Fibroblast of pulmonary artery (primary cell): ENCODE measurements at regions not wholly inside any gene's neighbourhood (a gene's known extent, or its start where the extent isn't known, plus 50 kb on each side); places are given as distances from the start of the nearest gene placed in this dataset.
"Not testable (repeated sequence)": the region's sequence is repeated elsewhere in the genome, so short reads cannot be mapped to it uniquely, and the experiment has no call there.

Experiments
- DNase-seq: peaks from one replicate; pipeline ENCODE4 v3.0.0-alpha.2; 2010; ENCODE audit warnings: low read depth
- H3K4me3 ChIP-seq: replicated peaks from 2 replicates; pipeline ENCODE4 v1.5.1; 2011; ENCODE audit warnings: low read depth, mild to moderate bottlenecking, control low read depth, low read length, moderate library complexity
- TF ChIP-seq, protein P1 (sequence below): IDR thresholded peaks from 2 replicates; pipeline ENCODE4 v1.5.1; 2011; ENCODE audit warnings: mild to moderate bottlenecking, control low read depth, low read length, inconsistent platforms; ENCODE audit errors: missing control alignments

DNA sequence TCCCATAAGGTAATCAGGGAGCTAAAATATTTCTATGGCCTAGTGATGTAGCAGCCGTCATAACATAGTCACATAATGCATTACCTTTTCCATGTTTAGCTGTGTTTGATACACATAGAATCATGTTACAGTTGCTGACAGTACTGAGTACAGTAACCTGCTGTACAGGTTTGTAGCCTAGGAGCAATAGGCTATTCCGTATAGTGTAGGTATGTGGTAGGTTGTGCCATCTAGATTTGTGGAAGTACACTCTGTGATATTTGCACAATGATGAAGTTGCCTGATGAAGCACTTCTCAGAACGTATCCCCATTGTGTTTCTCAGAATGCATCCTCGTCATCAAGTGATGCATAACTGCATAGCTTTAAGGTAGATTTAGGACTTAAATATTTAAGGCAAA lies 495.6 kb upstream of the ZFP42 start:
- TF ChIP-seq, protein P1, sequence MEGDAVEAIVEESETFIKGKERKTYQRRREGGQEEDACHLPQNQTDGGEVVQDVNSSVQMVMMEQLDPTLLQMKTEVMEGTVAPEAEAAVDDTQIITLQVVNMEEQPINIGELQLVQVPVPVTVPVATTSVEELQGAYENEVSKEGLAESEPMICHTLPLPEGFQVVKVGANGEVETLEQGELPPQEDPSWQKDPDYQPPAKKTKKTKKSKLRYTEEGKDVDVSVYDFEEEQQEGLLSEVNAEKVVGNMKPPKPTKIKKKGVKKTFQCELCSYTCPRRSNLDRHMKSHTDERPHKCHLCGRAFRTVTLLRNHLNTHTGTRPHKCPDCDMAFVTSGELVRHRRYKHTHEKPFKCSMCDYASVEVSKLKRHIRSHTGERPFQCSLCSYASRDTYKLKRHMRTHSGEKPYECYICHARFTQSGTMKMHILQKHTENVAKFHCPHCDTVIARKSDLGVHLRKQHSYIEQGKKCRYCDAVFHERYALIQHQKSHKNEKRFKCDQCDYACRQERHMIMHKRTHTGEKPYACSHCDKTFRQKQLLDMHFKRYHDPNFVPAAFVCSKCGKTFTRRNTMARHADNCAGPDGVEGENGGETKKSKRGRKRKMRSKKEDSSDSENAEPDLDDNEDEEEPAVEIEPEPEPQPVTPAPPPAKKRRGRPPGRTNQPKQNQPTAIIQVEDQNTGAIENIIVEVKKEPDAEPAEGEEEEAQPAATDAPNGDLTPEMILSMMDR = no peak
- H3K4me3 ChIP-seq = no peak overlapping the region
- DNase-seq = no peak

DNA sequence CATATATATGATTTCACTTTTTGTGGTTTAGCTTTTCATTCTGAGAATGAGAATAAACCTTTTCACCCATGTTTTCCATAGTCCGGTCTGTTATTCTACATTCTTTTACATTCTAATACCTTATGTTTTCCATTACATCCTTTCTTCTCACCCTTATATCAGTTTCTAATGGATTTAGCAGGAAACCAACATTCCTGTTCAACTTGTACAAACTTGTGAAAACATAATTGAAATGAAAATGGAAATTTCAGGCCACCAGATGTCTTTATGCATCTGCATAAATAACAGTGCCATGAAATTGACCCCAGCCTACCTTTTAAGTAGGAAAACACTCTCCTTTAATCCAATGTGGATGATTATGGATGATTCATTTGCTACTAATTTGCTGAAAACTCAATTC lies 494.8 kb upstream of the ZFP42 start:
- no peak for DNase-seq
- TF ChIP-seq, protein P1 = no peak
- no peak overlapping the region for H3K4me3 ChIP-seq

DNA sequence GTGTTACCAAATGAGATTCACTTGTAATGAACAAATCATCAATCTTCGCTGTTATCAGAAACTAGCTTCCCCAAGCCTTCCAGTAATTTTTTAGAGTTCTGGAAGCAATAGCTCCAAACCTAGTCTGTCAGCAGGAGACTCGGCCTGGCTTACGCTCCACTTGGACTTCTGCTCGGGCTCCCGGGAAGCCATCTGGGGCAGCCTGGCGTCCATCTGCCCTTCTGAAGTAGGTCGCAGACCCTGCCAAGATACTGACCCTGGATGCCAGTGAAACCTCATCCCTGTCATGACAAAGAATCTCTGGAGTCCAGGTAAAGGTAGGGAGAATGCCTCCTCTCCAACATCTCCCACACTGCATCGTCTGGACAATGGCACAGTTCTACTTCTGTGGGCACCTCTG lies 493.8 kb upstream of the ZFP42 start:
- no peak for DNase-seq
- H3K4me3 ChIP-seq = no peak overlapping the region

DNA sequence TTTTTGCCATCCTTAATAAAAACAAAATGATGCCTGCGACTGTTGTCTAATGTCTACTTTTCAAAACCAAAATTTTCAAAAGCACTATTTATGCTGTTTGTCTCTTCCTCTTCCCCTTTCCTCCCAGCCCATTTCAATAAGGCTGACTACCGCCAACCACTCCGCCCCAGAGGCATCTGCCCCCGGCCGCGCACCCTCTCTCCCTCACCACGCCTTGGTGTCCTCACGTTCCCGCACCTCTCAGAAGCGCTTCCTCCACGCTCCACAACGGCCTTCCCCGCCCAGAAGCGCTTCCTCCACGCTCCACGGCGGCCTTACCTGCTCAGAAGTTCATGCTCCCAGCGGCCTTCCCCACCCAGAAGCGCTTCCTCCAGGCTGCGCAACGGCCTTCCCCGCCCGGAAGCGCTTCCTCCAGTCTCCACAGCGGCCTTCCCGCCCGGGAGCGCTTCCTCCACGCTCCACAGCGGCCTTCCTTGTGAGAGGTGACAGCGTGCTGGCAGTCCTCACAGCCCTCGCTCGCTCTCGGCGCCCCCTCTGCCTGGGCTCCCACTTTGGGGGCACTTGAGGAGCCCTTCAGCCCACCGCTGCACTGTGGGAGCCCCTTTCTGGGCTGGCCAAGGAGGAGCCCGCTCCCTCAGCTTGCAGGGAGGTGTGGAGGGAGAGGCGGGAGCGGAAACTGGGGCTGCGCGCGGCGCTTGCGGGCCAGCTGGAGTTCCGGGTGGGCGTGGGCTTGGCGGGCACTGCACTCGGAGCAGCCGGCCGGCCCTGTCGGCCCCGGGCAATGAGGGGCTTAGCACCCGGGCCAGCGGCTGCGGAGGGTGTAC lies 490.4 kb upstream of the ZFP42 start:
- TF ChIP-seq, protein P1 = no peak
- DNase-seq = no peak
- H3K4me3 ChIP-seq = no peak overlapping the region

More for the DNA sequence above, 493.8 kb upstream of the ZFP42 start:
- TF ChIP-seq, protein P1 = no peak

DNA sequence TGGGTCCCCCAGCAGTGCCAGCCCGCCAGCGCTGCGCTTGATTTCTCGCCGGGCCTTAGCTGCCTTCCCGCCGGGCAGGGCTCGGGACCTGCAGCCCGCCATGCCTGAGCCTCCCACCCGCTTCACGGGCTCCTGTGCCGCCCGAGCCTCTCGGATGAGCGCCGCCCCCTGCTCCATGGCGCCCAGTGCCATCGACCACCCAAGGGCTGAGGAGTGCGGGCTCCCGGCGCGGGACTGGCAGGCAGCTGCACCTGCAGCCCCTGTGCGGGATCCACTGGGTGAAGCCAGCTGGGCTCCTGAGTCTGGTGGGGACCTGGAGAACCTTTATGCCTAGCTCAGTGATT lies 489.8 kb upstream of the ZFP42 start:
- not testable (repeated sequence) for H3K4me3 ChIP-seq, DNase-seq

DNA sequence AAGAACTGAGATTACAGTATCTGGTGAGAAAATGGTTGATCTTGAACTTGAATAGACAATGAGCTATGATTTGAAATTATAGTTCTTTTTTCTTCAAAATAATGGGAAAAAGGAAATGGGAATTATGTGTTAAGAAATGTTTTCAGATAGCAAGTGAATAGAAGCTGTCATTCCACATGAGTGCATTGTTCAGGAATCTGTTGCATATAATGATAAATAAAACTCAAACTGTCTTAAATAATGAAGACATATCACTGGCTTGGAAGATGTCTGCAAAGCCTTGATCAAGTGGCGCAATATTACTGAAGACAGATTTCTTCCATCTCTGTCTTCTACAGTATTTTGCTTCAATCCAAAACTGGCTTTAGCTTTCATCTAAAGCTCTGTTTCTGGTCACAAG lies 479.3 kb upstream of the ZFP42 start:
- TF ChIP-seq, protein P1 = no peak
- no peak overlapping the region for H3K4me3 ChIP-seq
- DNase-seq = no peak

DNA sequence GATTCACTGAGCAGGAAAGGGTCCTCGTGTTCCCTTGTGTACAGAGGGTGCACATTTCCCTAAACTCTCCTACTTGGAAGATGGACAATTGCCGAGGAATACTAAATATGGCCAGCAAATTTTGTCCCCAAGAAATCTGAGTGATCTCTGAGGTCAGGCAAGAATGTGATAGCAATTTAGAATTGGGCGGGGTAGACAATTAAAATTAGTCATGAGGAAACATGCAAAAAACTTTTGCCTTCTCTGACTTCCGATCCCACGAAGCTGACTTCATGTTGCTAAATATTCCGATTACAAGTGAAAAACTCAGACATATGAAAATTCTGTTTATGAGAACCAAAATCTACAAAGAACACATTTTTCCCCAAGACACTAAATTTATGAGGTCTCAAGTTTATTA lies 453.9 kb upstream of the ZFP42 start:
- TF ChIP-seq, protein P1 = no peak
- DNase-seq = no peak

More for the DNA sequence above, 453.9 kb upstream of the ZFP42 start:
- H3K4me3 ChIP-seq = no peak overlapping the region
